C4-2B (cell line): ENCODE measurements at regions not wholly inside any gene's neighbourhood (a gene's known extent, or its start where the extent isn't known, plus 50 kb on each side); places are given as distances from the start of the nearest gene placed in this dataset.
"Not testable (repeated sequence)": the region's sequence is repeated elsewhere in the genome, so short reads cannot be mapped to it uniquely, and the experiment has no call there.

Experiments
- CTCF ChIP-seq: fragments of 450-650 bp; conservative IDR thresholded peaks from 2 replicates; pipeline ENCODE4 v1.5.1; 2017; ENCODE audit warnings: mild to moderate bottlenecking
- ZFX ChIP-seq: fragments of 450-650 bp; IDR thresholded peaks from 2 replicates; pipeline ENCODE4 v1.6.1; 2017

- TF ChIP-seq CTCF, ZFX: not testable (repeated sequence)
Observed at GRCh38 chr9:39604089-39604488, 248.6 kb downstream of the SPATA31A1 start.
